ENCODE measurements at regions not wholly inside any gene's neighbourhood (a gene's known extent, or its start where the extent isn't known, plus 50 kb on each side); places are given as distances from the start of the nearest gene placed in this dataset.

DNA sequence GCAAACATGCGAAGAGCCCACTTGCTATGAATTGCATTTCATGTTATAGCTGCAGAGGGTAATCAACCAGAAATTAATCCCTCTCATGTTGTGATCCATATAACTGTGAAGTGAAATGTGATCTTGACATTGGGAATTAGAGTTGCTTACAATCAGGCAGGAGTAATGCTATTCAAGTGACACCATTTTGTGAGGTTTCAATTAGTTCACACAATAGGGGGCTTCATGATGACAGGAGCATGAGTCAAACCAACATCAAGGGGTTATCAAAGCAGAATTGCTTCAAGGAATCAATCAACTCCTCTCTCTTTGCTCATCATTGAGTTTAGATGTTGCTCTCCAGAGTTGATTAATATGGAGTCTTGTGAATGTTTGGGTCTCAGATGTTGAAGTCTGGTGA, 1585.2 kb upstream of the TENM4 start:
- no CpG with 5 or more reads among the region's 1 CpG for WGBS, 2 experiments (ENCODE audit: insufficient coverage in 2 of 2)
- no peak overlapping the region for H3K4me3 ChIP-seq (ENCODE audit: extremely low read depth, insufficient read depth, low read length, poor library complexity, severe bottlenecking)
- peaks cover 5% of the 10 kb centered on the region for H3K4me1 ChIP-seq (ENCODE audit: control insufficient read depth, insufficient read depth, low read length, poor library complexity, severe bottlenecking)
- H3K9me3 ChIP-seq (ENCODE audit: control insufficient read depth, low read length): no peaks in the 10 kb centered on the region
- no peak overlapping the region for H3K27ac ChIP-seq (ENCODE audit: low read depth, low read length, severe bottlenecking)
- no peaks in the 10 kb centered on the region for H3K36me3 ChIP-seq (ENCODE audit: control insufficient read depth, insufficient read depth, low read length)

DNA sequence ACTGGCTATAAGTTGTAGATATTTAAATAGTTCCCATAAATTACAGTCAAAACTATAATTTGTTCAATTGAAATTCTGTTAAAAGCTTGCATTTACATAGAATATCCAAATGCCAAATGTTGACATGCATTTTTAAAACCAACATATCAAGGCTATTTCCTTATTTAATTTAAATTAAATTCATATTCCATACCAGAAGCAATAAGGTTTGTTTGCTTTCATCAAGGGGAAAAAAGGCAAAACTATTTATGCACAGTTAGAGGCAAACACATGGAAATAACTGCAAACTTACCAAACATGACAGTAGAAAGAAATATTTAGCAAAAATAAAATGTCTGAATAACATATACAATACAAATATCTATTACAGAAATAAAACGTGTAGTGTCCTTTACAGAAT, 1581.2 kb upstream of the TENM4 start:
- H3K9me3 ChIP-seq (ENCODE audit: control insufficient read depth, low read length): no peaks in the 10 kb centered on the region

DNA sequence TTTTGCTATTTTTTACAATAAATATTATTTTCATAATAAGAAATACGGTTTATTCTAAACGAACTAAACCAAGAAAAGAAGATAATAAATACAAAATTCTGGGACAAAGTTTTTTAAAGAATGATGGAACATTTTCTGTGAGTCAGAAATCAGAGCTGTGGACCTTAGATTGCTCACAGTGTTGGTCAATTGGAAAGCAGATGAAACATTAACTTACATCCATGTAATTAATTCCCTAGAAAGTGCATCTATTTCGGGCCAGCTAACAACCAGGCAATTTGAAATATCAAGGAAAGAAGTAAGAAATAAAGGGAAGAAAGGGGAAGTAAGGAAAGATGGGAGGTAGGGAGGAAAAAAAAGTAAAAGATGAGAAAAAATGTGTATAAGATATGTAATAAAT, 1569.8 kb upstream of the TENM4 start:
- no peaks in the 10 kb centered on the region for H3K4me1 ChIP-seq (ENCODE audit: control insufficient read depth, insufficient read depth, low read length, poor library complexity, severe bottlenecking)
- H3K4me3 ChIP-seq (ENCODE audit: extremely low read depth, insufficient read depth, low read length, poor library complexity, severe bottlenecking): no peak overlapping the region
- H3K36me3 ChIP-seq (ENCODE audit: control insufficient read depth, insufficient read depth, low read length): no peaks in the 10 kb centered on the region
- no peaks in the 10 kb centered on the region for H3K9me3 ChIP-seq (ENCODE audit: control insufficient read depth, low read length)
- WGBS, 2 experiments (ENCODE audit: insufficient coverage in 2 of 2): no CpG with 5 or more reads among the region's 3 CpGs
- no peak overlapping the region for H3K27ac ChIP-seq (ENCODE audit: low read depth, low read length, severe bottlenecking)

More for the DNA sequence above, 1581.2 kb upstream of the TENM4 start:
- H3K4me1 ChIP-seq (ENCODE audit: control insufficient read depth, insufficient read depth, low read length, poor library complexity, severe bottlenecking): peaks cover 5% of the 10 kb centered on the region
- H3K27ac ChIP-seq (ENCODE audit: low read depth, low read length, severe bottlenecking): no peak overlapping the region
- H3K36me3 ChIP-seq (ENCODE audit: control insufficient read depth, insufficient read depth, low read length): no peaks in the 10 kb centered on the region
- no CpG with 5 or more reads among the region's 1 CpG for WGBS, 2 experiments (ENCODE audit: insufficient coverage in 2 of 2)
- no peak overlapping the region for H3K4me3 ChIP-seq (ENCODE audit: extremely low read depth, insufficient read depth, low read length, poor library complexity, severe bottlenecking)

DNA sequence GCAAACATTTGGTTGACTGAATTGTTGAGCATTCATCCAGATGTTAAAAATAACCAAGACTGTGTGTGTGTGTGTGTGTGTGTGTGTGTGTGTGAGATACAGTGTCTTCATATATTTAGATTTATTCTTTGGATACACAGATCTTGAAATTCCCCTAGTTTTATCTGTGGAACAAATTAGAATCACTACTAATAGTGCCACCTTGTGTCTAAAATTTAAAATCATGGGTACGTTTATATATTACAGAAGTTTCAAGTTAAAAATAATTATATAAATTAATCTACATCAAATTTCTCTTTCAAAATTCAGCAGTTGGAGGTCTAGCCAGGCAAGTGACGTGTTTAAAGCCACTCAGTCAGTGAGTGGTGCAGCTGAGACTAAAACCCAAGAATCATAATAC, 1566.2 kb upstream of the TENM4 start:
- H3K27ac ChIP-seq (ENCODE audit: low read depth, low read length, severe bottlenecking): no peak overlapping the region
- no CpG with 5 or more reads among the region's 2 CpGs for WGBS, 2 experiments (ENCODE audit: insufficient coverage in 2 of 2)
- H3K36me3 ChIP-seq (ENCODE audit: control insufficient read depth, insufficient read depth, low read length): no peaks in the 10 kb centered on the region
- H3K4me1 ChIP-seq (ENCODE audit: control insufficient read depth, insufficient read depth, low read length, poor library complexity, severe bottlenecking): no peaks in the 10 kb centered on the region
- no peaks in the 10 kb centered on the region for H3K9me3 ChIP-seq (ENCODE audit: control insufficient read depth, low read length)
- H3K4me3 ChIP-seq (ENCODE audit: extremely low read depth, insufficient read depth, low read length, poor library complexity, severe bottlenecking): no peak overlapping the region

DNA sequence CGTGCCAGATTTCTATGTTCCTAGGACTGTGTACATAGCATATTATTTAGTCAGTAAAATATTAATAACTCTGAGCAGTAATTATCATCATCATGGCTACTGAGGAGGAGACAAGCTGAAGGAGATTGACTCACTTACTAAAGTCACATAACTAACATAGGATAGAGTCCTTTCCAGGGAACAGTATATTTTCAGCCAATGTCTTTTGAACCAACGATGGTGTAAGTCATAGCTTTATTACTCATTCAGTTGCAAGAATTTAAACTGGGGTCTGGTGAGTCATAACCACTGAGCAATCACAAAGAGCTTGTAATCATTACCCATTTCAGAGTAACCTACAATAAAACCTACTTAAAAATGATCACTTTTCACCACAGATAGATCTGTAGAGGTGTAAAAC, 1564.8 kb upstream of the TENM4 start:
- H3K4me3 ChIP-seq (ENCODE audit: extremely low read depth, insufficient read depth, low read length, poor library complexity, severe bottlenecking): no peak overlapping the region
- H3K4me1 ChIP-seq (ENCODE audit: control insufficient read depth, insufficient read depth, low read length, poor library complexity, severe bottlenecking): no peaks in the 10 kb centered on the region
- H3K27ac ChIP-seq (ENCODE audit: low read depth, low read length, severe bottlenecking): no peak overlapping the region
- H3K9me3 ChIP-seq (ENCODE audit: control insufficient read depth, low read length): no peaks in the 10 kb centered on the region
- H3K36me3 ChIP-seq (ENCODE audit: control insufficient read depth, insufficient read depth, low read length): no peaks in the 10 kb centered on the region
- WGBS, 2 experiments (ENCODE audit: insufficient coverage in 2 of 2): 44% methylated on average over 1 of the region's 2 CpGs; no CpG with 5 or more reads in 1 of the 2 experiments

DNA sequence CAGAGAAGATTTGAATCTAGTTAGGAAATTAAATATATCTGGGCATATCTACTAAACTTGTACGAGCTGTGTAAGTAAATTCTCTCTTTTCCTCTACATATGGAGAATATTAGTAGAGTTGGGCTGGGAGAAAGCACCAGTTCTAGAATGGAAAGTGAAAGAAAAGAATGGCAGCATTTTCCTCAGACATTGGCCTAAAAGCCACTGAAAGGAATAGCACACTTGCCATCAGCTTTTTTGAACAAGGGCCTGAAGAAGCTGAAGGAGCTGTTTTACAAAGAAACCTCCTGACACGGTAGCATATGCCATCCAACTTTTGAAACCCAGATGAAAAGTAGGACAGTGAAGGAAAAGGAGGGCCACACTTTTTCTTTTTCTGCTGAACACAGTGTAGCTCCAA, 1563.7 kb upstream of the TENM4 start:
- H3K27ac ChIP-seq (ENCODE audit: low read depth, low read length, severe bottlenecking): no peak overlapping the region
- H3K4me3 ChIP-seq (ENCODE audit: extremely low read depth, insufficient read depth, low read length, poor library complexity, severe bottlenecking): no peak overlapping the region
- no peaks in the 10 kb centered on the region for H3K4me1 ChIP-seq (ENCODE audit: control insufficient read depth, insufficient read depth, low read length, poor library complexity, severe bottlenecking)
- no peaks in the 10 kb centered on the region for H3K9me3 ChIP-seq (ENCODE audit: control insufficient read depth, low read length)
- WGBS, 2 experiments (ENCODE audit: insufficient coverage in 2 of 2): no CpG with 5 or more reads among the region's 2 CpGs
- H3K36me3 ChIP-seq (ENCODE audit: control insufficient read depth, insufficient read depth, low read length): no peaks in the 10 kb centered on the region

DNA sequence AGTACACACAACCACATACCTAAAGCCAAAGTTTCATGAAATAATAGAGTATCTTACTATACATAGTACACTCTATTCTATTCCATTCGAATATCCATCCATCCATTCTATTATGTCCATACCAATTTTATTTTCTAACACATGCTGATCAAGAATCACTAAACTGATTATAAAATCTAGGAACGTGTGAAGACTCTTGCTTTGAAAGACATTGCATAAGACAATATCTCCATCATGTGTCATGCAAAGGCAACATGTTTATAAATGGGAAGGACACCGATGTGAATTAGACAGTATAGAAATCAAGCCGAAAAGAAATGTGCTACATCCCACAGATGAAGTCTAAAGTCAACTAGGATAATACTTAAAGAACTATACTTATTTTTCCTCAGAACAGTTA, 1561.5 kb upstream of the TENM4 start:
- Histone ChIP-seq H3K4me3 (ENCODE audit: extremely low read depth, insufficient read depth, low read length, poor library complexity, severe bottlenecking) (no peak overlapping the region), H3K36me3 (ENCODE audit: control insufficient read depth, insufficient read depth, low read length) (no peaks in the 10 kb centered on the region), H3K27ac (ENCODE audit: low read depth, low read length, severe bottlenecking) (no peak overlapping the region), H3K4me1 (ENCODE audit: control insufficient read depth, insufficient read depth, low read length, poor library complexity, severe bottlenecking) (no peaks in the 10 kb centered on the region), H3K9me3 (ENCODE audit: control insufficient read depth, low read length) (no peaks in the 10 kb centered on the region)
- 67 to 91% methylated on average over 1 to 3 of the region's 4 CpGs for WGBS, 2 experiments (ENCODE audit: insufficient coverage in 2 of 2)

DNA sequence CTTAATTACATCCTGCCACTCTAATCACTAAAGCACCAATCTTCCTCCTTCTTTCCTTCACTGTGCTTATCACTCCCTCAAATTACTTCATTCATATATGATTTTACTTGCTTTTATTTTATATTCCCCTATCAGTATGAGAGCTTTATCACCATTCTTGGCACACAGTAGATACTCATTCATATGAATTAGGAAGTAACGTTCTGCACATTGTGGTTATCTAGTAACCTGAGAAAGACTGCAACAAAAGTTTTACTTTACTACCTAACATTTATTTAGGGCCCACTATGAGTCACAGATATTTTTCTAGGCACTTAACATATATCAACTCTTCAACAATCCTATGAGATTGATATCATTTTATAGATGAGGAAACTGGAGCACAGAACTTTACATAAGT, 1559.9 kb upstream of the TENM4 start:
- H3K9me3 ChIP-seq (ENCODE audit: control insufficient read depth, low read length): no peaks in the 10 kb centered on the region
- 100% methylated on average over 1 of the region's 1 CpG; no CpG with 5 or more reads in 1 of the 2 experiments for WGBS, 2 experiments (ENCODE audit: insufficient coverage in 2 of 2)
- H3K36me3 ChIP-seq (ENCODE audit: control insufficient read depth, insufficient read depth, low read length): no peaks in the 10 kb centered on the region
- H3K4me3 ChIP-seq (ENCODE audit: extremely low read depth, insufficient read depth, low read length, poor library complexity, severe bottlenecking): no peak overlapping the region
- H3K4me1 ChIP-seq (ENCODE audit: control insufficient read depth, insufficient read depth, low read length, poor library complexity, severe bottlenecking): no peaks in the 10 kb centered on the region
- no peak overlapping the region for H3K27ac ChIP-seq (ENCODE audit: low read depth, low read length, severe bottlenecking)

DNA sequence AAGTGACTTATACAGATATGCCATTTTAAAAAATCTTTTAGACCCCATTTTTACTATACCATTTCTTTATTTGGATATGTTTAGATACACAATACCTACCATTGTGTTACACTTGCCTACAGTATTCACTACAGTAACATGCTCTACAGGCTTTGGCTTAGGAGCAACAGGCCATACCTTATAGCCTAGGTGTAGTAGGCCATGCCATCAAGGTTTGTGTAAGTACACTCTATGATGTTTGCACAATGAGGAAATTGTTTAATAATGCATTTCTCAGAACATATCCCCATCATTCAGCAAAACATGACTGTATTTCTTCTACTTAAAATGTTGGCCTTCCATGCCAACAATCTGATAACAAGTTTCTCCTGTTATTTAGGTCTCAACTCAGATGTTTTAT, 1559.5 kb upstream of the TENM4 start:
- Histone ChIP-seq H3K4me3 (ENCODE audit: extremely low read depth, insufficient read depth, low read length, poor library complexity, severe bottlenecking) (no peak overlapping the region), H3K4me1 (ENCODE audit: control insufficient read depth, insufficient read depth, low read length, poor library complexity, severe bottlenecking) (no peaks in the 10 kb centered on the region), H3K36me3 (ENCODE audit: control insufficient read depth, insufficient read depth, low read length) (no peaks in the 10 kb centered on the region), H3K27ac (ENCODE audit: low read depth, low read length, severe bottlenecking) (no peak overlapping the region), H3K9me3 (ENCODE audit: control insufficient read depth, low read length) (no peaks in the 10 kb centered on the region)

DNA sequence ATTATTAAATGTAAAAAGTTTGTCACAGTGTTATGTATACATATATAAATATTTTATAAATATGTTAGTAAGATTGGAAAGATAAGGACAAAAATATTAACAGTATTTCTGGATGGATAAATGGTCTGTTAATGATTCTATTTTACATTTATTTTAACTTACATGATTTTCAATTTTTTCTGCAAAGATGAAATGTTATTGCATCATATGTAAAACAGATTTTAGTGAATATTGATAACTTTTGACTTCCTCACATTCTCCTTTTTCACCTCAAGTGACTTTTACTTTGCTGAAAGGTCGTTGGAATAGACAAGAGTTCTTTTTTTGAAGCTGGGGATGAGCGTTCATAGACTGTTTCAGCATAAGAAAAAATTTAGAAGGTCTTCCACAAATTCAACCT, 1554.7 kb upstream of the TENM4 start:
- WGBS, 2 experiments (ENCODE audit: insufficient coverage in 2 of 2): no CpG with 5 or more reads among the region's 2 CpGs
- H3K36me3 ChIP-seq (ENCODE audit: control insufficient read depth, insufficient read depth, low read length): no peaks in the 10 kb centered on the region
- H3K4me3 ChIP-seq (ENCODE audit: extremely low read depth, insufficient read depth, low read length, poor library complexity, severe bottlenecking): no peak overlapping the region
- no peak overlapping the region for H3K27ac ChIP-seq (ENCODE audit: low read depth, low read length, severe bottlenecking)
- H3K9me3 ChIP-seq (ENCODE audit: control insufficient read depth, low read length): peaks cover 11% of the 10 kb centered on the region
- H3K4me1 ChIP-seq (ENCODE audit: control insufficient read depth, insufficient read depth, low read length, poor library complexity, severe bottlenecking): peaks cover 4% of the 10 kb centered on the region

DNA sequence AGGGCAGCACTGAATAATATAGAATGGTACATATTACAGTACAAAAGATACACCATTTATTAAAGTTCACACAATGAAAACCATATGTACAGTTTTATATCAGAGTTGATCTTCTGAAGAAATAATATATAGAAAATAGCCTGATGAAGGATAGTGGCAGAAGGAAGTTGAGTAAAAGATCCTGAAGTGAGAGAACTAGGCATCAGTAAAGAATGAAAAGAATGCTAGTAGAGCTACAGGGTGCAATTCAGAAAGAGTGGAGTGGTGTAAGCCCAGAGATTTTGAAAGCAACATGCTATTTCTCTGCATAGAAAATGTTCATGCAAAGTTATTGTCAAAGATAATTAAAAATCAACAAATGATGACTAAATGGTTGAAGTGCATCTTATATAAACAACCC, 1552.7 kb upstream of the TENM4 start:
- Histone ChIP-seq H3K4me3 (ENCODE audit: extremely low read depth, insufficient read depth, low read length, poor library complexity, severe bottlenecking) (no peak overlapping the region), H3K9me3 (ENCODE audit: control insufficient read depth, low read length) (peaks cover 11% of the 10 kb centered on the region), H3K27ac (ENCODE audit: low read depth, low read length, severe bottlenecking) (peak overlapping the region; percentile 34), H3K36me3 (ENCODE audit: control insufficient read depth, insufficient read depth, low read length) (no peaks in the 10 kb centered on the region), H3K4me1 (ENCODE audit: control insufficient read depth, insufficient read depth, low read length, poor library complexity, severe bottlenecking) (peaks cover 4% of the 10 kb centered on the region)

DNA sequence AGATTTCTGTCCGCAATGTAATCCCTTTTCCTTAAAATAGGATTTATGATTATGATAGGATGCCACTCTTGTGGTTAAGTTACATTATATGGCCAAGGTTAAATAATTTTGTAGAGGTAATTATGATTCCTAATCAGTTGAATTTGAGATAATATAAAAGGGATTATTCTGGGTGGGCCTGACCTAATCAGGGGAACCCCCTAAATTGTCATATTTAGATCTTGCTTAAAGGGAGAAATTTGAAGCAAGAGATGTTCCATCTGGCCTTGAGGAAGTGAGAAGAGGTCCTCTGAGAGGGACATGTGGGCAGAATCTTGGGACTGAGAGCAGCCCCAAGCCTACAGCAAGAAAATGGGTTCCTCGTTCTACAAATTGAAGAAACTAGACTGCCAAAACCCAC, 1550.1 kb upstream of the TENM4 start:
- 100% methylated on average over 1 to 2 of the region's 2 CpGs for WGBS, 2 experiments (ENCODE audit: insufficient coverage in 2 of 2)

More for the DNA sequence above, 1550.1 kb upstream of the TENM4 start:
- no peak overlapping the region for H3K27ac ChIP-seq (ENCODE audit: low read depth, low read length, severe bottlenecking)
- peaks cover 11% of the 10 kb centered on the region for H3K9me3 ChIP-seq (ENCODE audit: control insufficient read depth, low read length)
- no peaks in the 10 kb centered on the region for H3K36me3 ChIP-seq (ENCODE audit: control insufficient read depth, insufficient read depth, low read length)
- peaks cover 8% of the 10 kb centered on the region for H3K4me1 ChIP-seq (ENCODE audit: control insufficient read depth, insufficient read depth, low read length, poor library complexity, severe bottlenecking)
- H3K4me3 ChIP-seq (ENCODE audit: extremely low read depth, insufficient read depth, low read length, poor library complexity, severe bottlenecking): no peak overlapping the region

All from mesodermal cell (in vitro differentiated cells).